IMR-90 (cell line): ENCODE measurements at regions not wholly inside any gene's neighbourhood (a gene's known extent, or its start where the extent isn't known, plus 50 kb on each side); places are given as distances from the start of the nearest gene placed in this dataset.

Experiments
- ATAC-seq: fragments of 200-7000 bp; cut with Tn5 transposase; 2 replicates; pipeline ENCODE4 v1.9.1; 2020; ENCODE audit warnings: low read depth, mild to moderate bottlenecking, moderate library complexity
- BruUV-seq: library from RNA; stranded (reverse); fragments of 400-500 nt; replicated peaks from 2 replicates; lab custom pipeline; 2021; lab: Mats Ljungman, UMichigan
- CTCF ChIA-PET: fragments of 300-600 bp; formaldehyde crosslinking; extraction: SDS; loops from one replicate; lab custom pipeline; 2021; ENCODE audit warnings: antibody characterized with exemption; lab: Yijun Ruan, JAX
- POLR2A ChIA-PET: fragments of 300-600 bp; sonication (Branson Sonifier 250); formaldehyde crosslinking; loops from one replicate; lab custom pipeline; 2022; ENCODE audit warnings: antibody characterized with exemption; ENCODE audit not compliant: unreplicated experiment; lab: Charles Lee
- DNase-seq: peaks from one replicate; pipeline ENCODE4 v3.0.0; 2013
- H2AFZ ChIP-seq: replicated peaks from 2 replicates; pipeline ENCODE3; 2013; ENCODE audit warnings: low read length, mild to moderate bottlenecking; ENCODE audit not compliant: poor library complexity
- H2AK5ac ChIP-seq: 2 replicates; pipeline ENCODE4 v1.6.1; 2013; ENCODE audit warnings: low read depth, low read length, inconsistent platforms
- H2AK9ac ChIP-seq: replicated peaks from 2 replicates; pipeline ENCODE3; 2013; ENCODE audit warnings: mild to moderate bottlenecking, low read depth, low read length, moderate library complexity; ENCODE audit not compliant: poor library complexity
- H2BK120ac ChIP-seq: 2 replicates; pipeline ENCODE4 v1.6.1; 2013; ENCODE audit warnings: low read depth, low read length, inconsistent platforms
- H2BK15ac ChIP-seq: 3 replicates; pipeline ENCODE4 v1.6.1; 2013; ENCODE audit warnings: low read depth, low read length, inconsistent platforms
- H2BK20ac ChIP-seq: 2 replicates; pipeline ENCODE4 v1.6.1; 2013; ENCODE audit warnings: low read depth, mild to moderate bottlenecking, inconsistent platforms, low read length, moderate library complexity
- H2BK5ac ChIP-seq: 2 replicates; pipeline ENCODE4 v1.6.1; 2013; ENCODE audit warnings: mild to moderate bottlenecking, low read depth, low read length, inconsistent platforms; ENCODE audit not compliant: poor library complexity, severe bottlenecking
- H3K14ac ChIP-seq: replicated peaks from 2 replicates; pipeline ENCODE4 v1.6.1; 2013; ENCODE audit warnings: low read depth, low read length, inconsistent platforms
- H3K18ac ChIP-seq: 2 replicates; pipeline ENCODE4 v1.6.1; 2013; ENCODE audit warnings: low read depth, low read length, control low read depth
- H3K23ac ChIP-seq: 2 replicates; pipeline ENCODE4 v1.6.1; 2013; ENCODE audit warnings: low read depth, low read length, inconsistent platforms
- H3K27ac ChIP-seq: 2 replicates; pipeline ENCODE4 v1.5.1; 2013; ENCODE audit warnings: mild to moderate bottlenecking, control low read depth, low read length; ENCODE audit not compliant: insufficient read depth
- H3K27me3 ChIP-seq: 2 replicates; pipeline ENCODE4 v1.6.1; 2013; ENCODE audit warnings: low read length; ENCODE audit not compliant: control insufficient read depth, insufficient read depth
- H3K36me3 ChIP-seq: 2 replicates; pipeline ENCODE4 v1.6.1; 2013; ENCODE audit warnings: low read length, mixed read lengths; ENCODE audit not compliant: control insufficient read depth, insufficient read depth
- H3K4ac ChIP-seq: 2 replicates; pipeline ENCODE4 v1.6.1; 2013; ENCODE audit warnings: low read depth, low read length, inconsistent platforms
- H3K4me1 ChIP-seq: 2 replicates; pipeline ENCODE4 v1.6.1; 2013; ENCODE audit warnings: low read length, mixed read lengths; ENCODE audit not compliant: control insufficient read depth, insufficient read depth
- H3K4me2 ChIP-seq: 2 replicates; pipeline ENCODE4 v1.6.1; 2013; ENCODE audit warnings: low read depth, mild to moderate bottlenecking, control low read depth, low read length, moderate library complexity
- H3K4me3 ChIP-seq: 2 replicates; pipeline ENCODE4 v1.5.1; 2013; ENCODE audit warnings: low read depth, mild to moderate bottlenecking, control low read depth, low read length, moderate library complexity; ENCODE audit not compliant: insufficient read depth
- H3K56ac ChIP-seq: 2 replicates; pipeline ENCODE4 v1.6.1; 2013; ENCODE audit warnings: low read length, inconsistent platforms; ENCODE audit not compliant: insufficient read depth; ENCODE audit errors: extremely low read depth
- H3K79me1 ChIP-seq, 2 experiments: 2 replicates each; pipeline ENCODE4 v1.6.1; 2013; ENCODE audit warnings: low read length in 2 of 2, inconsistent platforms in 1 of 2, low read depth in 1 of 2
- H3K9ac ChIP-seq: 2 replicates; pipeline ENCODE4 v1.6.1; 2013; ENCODE audit warnings: low read depth, low read length, control low read depth
- H3K9me1 ChIP-seq: 2 replicates; pipeline ENCODE4 v1.6.1; 2013; ENCODE audit warnings: low read length, inconsistent platforms; ENCODE audit not compliant: insufficient read depth
- H3K9me3 ChIP-seq: 2 replicates; pipeline ENCODE4 v1.6.1; 2013; ENCODE audit warnings: low read length; ENCODE audit not compliant: control insufficient read depth, insufficient read depth
- H4K20me1 ChIP-seq: 2 replicates; pipeline ENCODE4 v1.6.1; 2013; ENCODE audit warnings: low read length, inconsistent platforms; ENCODE audit not compliant: insufficient read depth
- H4K5ac ChIP-seq: 2 replicates; pipeline ENCODE4 v1.6.1; 2013; ENCODE audit warnings: mild to moderate bottlenecking, low read depth, low read length, control low read depth
- H4K8ac ChIP-seq, 2 experiments: 2 replicates each; pipeline ENCODE4 v1.6.1; 2013; ENCODE audit warnings: low read depth in 2 of 2, low read length in 2 of 2, control low read depth in 1 of 2, inconsistent platforms in 1 of 2
- H4K91ac ChIP-seq: 2 replicates; pipeline ENCODE4 v1.6.1; 2013; ENCODE audit warnings: low read depth, low read length, inconsistent platforms; ENCODE audit not compliant: insufficient read depth
- BHLHE40 ChIP-seq: fragments of 150-350 bp; IDR thresholded peaks from 2 replicates; pipeline ENCODE4 v1.6.1; 2016; ENCODE audit warnings: mild to moderate bottlenecking, low read depth, low read length
- CEBPB ChIP-seq: IDR thresholded peaks from 2 replicates; pipeline ENCODE4 v1.6.1; 2012; ENCODE audit warnings: low read depth, low read length, improper control_type of control experiment
- CHD1 ChIP-seq: IDR thresholded peaks from 2 replicates; pipeline ENCODE4 v1.6.1; 2012; ENCODE audit warnings: low read depth, low read length, improper control_type of control experiment
- CTCF ChIP-seq: conservative IDR thresholded peaks from 2 replicates; pipeline ENCODE4 v1.5.1; 2012; ENCODE audit warnings: mild to moderate bottlenecking, low read depth, low read length, improper control_type of control experiment
- ELK1 ChIP-seq: fragments of 150-350 bp; IDR thresholded peaks from 2 replicates; pipeline ENCODE4 v1.6.1; 2016; ENCODE audit warnings: low read depth, mild to moderate bottlenecking, low read length, moderate library complexity, borderline replicate concordance
- FOS ChIP-seq: fragments of 150-350 bp; IDR thresholded peaks from 2 replicates; pipeline ENCODE4 v1.6.1; 2016; ENCODE audit warnings: low read depth, low read length
- MAFK ChIP-seq: IDR thresholded peaks from 2 replicates; pipeline ENCODE4 v1.6.1; 2012; ENCODE audit warnings: low read depth, low read length, improper control_type of control experiment
- MAZ ChIP-seq: IDR thresholded peaks from 2 replicates; pipeline ENCODE4 v1.6.1; 2012; ENCODE audit warnings: low read depth, mild to moderate bottlenecking, low read length, improper control_type of control experiment, moderate library complexity, borderline replicate concordance
- MXI1 ChIP-seq: IDR thresholded peaks from 2 replicates; pipeline ENCODE4 v1.6.1; 2012; ENCODE audit warnings: low read depth, mild to moderate bottlenecking, low read length, moderate library complexity, borderline replicate concordance
- NFE2L2 ChIP-seq: fragments of 150-350 bp; IDR thresholded peaks from 2 replicates; pipeline ENCODE4 v1.6.1; 2016; ENCODE audit warnings: low read depth, mild to moderate bottlenecking, low read length
- POLR2A ChIP-seq: IDR thresholded peaks from 2 replicates; pipeline ENCODE4 v1.6.1; 2012; ENCODE audit warnings: mild to moderate bottlenecking, low read depth, low read length
- RAD21 ChIP-seq: IDR thresholded peaks from 2 replicates; pipeline ENCODE4 v1.6.1; 2012; ENCODE audit warnings: low read length, improper control_type of control experiment
- RCOR1 ChIP-seq: IDR thresholded peaks from 2 replicates; pipeline ENCODE4 v1.6.1; 2012; ENCODE audit warnings: mild to moderate bottlenecking, low read length, improper control_type of control experiment; ENCODE audit not compliant: insufficient replicate concordance
- RFX5 ChIP-seq: IDR thresholded peaks from 2 replicates; pipeline ENCODE4 v1.8.0; 2012; ENCODE audit warnings: low read depth, mild to moderate bottlenecking, low read length, moderate library complexity
- SMC3 ChIP-seq: fragments of 150-350 bp; IDR thresholded peaks from 2 replicates; pipeline ENCODE4 v1.6.1; 2016; ENCODE audit warnings: low read depth, mild to moderate bottlenecking, antibody characterized with exemption, low read length, moderate library complexity
- USF2 ChIP-seq: fragments of 150-350 bp; IDR thresholded peaks from 2 replicates; pipeline ENCODE4 v1.6.1; 2017; ENCODE audit warnings: mild to moderate bottlenecking, antibody characterized with exemption, low read length, low read depth
- WGBS, 2 experiments: methylation state at CpG; one replicate each; pipeline versions ENCODE4 v1.1.5 to v1.1.7; 2013; ENCODE audit warnings: missing lambda C conversion rate in 2 of 2; ENCODE audit not compliant: insufficient read length in 1 of 2; ENCODE audit errors: extremely low coverage in 2 of 2; 5-methylcytosine and 5-hydroxymethylcytosine counted together
- dilution Hi-C: fragments of 300-500 bp; cut with HindIII; formaldehyde crosslinking; loops from one replicate; pipeline ENCODE4 v1.14.3; 2018; ENCODE audit warnings: low sequenced_read_pairs; ENCODE audit not compliant: unreplicated experiment
- in situ Hi-C: fragments of 300-500 bp; cut with MboI; formaldehyde crosslinking; loops from 3 replicates; pipeline ENCODE4 v1.14.3; 2019; ENCODE audit warnings: low sequenced_read_pairs, inconsistent platforms, mixed read lengths
- intact Hi-C: fragments of 100-400 bp; cut with micrococcal nuclease; formaldehyde crosslinking; loops from 2 replicates; pipeline ENCODE4 v1.10.0; 2022

GRCh38 chr4:59728496-59728895 lies 1471.6 kb upstream of the ADGRL3 start:
- Histone ChIP-seq H3K9me1 (no peaks in the 10 kb centered on the region), H3K9ac (no peak overlapping the region), H3K79me1 (no peaks in the 10 kb centered on the region), H3K36me3 (no peaks in the 10 kb centered on the region), H3K27ac (no peak overlapping the region), H3K23ac (no peak overlapping the region), H2AK9ac (no peak overlapping the region), H3K27me3 (no peaks in the 10 kb centered on the region), H4K5ac (no peak overlapping the region), H2BK20ac (no peak overlapping the region), H2BK120ac (no peak overlapping the region), H2BK5ac (no peak overlapping the region), H2BK15ac (no peak overlapping the region), H2AFZ (no peak overlapping the region), H4K8ac (no peak overlapping the region), H3K4ac (no peak overlapping the region), H4K91ac (no peak overlapping the region), H4K20me1 (no peaks in the 10 kb centered on the region), H2AK5ac (no peak overlapping the region), H3K4me2 (no peak overlapping the region), H3K14ac (no peak overlapping the region), H3K4me1 (no peaks in the 10 kb centered on the region), H3K9me3 (peaks cover 8% of the 10 kb centered on the region), H3K56ac (no peak overlapping the region), H3K18ac (no peak overlapping the region), H3K4me3 (no peak overlapping the region)
- TF ChIP-seq SMC3: no peak
- TF ChIP-seq FOS: no peak
- TF ChIP-seq MXI1: no peak
- no peak for TF ChIP-seq RFX5
- TF ChIP-seq POLR2A: no peak
- TF ChIP-seq RAD21: no peak
- TF ChIP-seq MAZ: no peak
- TF ChIP-seq ELK1: no peak
- TF ChIP-seq CTCF: no peak
- TF ChIP-seq MAFK: no peak
- no peak for TF ChIP-seq USF2
- TF ChIP-seq BHLHE40: no peak
- TF ChIP-seq NFE2L2: no peak
- no peak for TF ChIP-seq CHD1
- no peak for TF ChIP-seq RCOR1
- TF ChIP-seq CEBPB: no peak
- dilution Hi-C loops (no loop called here), intact Hi-C loops (no loop called here), in situ Hi-C loops (no loop called here)
- CTCF ChIA-PET: no interaction called here
- WGBS, 2 experiments: no CpG with 5 or more reads among the region's 1 CpG
- POLR2A ChIA-PET: no interaction called here
- ATAC-seq: no peak
- DNase-seq: no peak
- BruUV-seq: no TSS peak
